Inflammatory macrophage (primary cell): ENCODE measurements at regions not wholly inside any gene's neighbourhood (a gene's known extent, or its start where the extent isn't known, plus 50 kb on each side); places are given as distances from the start of the nearest gene placed in this dataset.

Experiments used
- DNase-seq, 2 donors: peaks; one replicate each; pipeline ENCODE4 v3.0.0-alpha.2; 2020 to 2022

DNA sequence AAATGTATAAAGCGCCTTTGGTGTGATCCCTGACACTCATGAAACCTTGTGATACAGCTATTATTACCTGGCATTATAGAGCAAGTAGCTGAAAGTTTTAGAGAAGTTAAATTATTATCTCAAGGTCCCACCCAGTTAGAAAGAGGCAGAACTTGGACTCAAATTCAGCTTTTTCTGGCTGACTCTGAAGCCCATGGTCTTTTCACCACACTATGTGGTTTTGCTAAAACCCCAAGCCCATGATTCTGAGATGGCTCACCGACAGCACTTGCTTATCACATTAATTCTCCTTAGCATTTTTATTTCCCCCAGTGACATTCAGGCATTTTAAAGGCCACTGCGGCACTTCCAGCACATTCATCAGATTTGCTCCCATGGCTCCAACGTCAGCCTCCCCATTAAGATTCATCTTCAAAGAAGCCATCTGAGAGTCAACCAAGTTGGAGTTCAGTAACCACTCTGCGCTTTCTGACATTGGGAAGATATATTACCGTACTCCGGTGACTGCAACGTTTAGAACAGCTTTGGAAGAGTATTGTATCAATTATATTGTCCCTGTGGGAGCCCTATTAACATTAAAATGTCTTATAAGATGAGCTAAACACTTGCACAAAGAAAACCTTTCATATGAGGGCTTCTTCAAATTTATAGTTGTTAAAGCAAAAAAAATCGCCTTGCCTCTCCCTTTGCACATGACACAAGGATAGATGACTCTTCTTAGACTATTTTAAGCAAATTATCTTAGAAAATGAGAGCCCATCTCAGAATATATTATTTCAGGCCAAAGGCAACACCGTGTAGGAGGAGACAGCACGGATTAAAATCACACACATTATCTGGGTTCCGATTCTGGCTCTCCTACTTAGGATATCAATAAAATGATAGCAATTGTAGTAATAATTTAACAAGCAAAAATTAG lies 638.1 kb downstream of the ACTL7B start:
- no peak for DNase-seq

DNA sequence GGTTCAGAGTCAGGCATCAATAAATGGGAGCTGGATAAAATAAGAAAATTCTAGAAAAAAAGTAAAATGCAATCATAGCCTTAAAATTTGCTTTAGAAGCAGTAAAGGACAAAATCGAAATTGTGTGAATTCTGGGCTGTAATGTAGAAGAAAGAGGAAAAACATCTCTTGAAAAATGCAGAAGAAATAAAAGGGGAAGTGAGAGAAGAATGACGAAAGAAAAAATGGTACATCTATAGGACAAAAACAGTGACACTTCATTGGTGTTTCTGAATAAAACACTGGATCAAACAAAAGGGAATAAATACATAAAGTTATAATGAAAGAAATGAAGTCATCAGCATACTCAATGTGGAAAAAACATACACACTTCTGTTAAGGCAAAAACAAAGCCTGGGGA lies 642.3 kb downstream of the ACTL7B start:
- DNase-seq = peak; percentile 12 to 74

DNA sequence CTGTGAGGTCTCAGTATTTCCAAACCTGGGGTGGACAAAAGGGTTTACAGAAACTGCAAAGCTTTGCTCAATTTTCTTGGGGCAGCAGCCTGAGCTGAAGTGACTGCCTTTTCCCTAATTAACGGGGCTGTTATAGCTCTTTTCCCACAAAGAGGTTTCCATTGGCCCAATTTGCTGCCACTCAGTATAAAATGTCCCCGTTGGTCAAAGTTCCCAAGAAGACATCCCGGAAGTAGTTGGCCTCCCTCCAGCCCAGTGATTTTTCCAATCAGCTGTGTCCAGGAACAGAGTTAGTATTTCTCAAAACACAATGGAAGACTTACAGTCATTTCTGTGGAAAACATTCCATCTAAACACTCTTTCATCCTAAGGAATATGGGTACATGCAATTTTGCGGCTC lies 643.6 kb downstream of the ACTL7B start:
- DNase-seq = no peak

DNA sequence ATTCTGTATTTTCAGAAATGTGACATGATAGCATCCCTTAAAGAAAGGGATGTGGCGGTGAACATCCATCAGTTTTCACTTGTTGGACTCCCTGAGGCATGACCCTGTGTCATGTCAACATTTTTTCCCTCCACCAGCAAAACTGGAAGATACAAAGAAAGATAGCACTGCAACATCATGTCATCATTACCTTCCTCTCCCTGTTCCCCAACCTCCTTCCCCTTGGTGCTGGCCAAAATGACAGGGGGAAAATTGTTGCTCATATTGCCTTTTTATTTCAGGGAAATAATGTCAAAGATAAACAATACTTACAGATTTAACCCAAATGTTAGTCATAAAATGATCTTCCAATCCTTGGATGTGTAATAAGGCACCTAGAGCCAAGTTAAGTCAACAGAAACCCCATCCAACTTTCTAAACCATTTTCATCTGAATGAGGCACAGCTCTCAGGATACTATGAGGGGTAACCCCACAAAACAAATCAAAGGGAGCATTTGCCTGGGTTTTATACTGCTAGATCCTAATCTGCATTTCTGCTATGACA lies 644.3 kb downstream of the ACTL7B start:
- no peak for DNase-seq

DNA sequence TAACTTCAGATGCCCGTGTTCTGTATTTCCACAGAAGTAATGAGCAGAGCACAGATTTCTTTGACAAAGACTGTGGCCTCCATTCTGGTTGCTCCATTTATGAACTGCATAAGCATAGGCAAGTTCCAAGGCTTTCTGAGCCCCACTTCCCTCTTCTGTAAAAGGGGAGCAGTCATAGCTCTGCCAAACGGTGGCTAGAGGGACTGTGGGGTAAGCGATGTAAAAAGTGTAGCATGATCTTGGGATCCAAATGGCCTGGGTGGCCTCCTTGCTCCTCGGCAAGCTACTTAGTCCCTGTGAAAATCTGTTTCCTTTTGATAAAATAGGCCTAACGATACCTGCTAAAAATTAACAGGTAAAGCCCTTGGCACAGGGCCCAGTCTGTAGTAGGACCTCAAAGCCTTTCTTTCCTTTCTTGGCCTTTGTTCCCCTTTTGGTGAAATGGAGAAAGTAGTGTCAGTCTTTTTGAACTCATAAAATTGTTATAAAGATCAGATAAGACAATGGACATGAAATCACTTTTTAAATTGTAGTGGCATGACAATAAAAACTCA lies 646.6 kb downstream of the ACTL7B start:
- no peak for DNase-seq

DNA sequence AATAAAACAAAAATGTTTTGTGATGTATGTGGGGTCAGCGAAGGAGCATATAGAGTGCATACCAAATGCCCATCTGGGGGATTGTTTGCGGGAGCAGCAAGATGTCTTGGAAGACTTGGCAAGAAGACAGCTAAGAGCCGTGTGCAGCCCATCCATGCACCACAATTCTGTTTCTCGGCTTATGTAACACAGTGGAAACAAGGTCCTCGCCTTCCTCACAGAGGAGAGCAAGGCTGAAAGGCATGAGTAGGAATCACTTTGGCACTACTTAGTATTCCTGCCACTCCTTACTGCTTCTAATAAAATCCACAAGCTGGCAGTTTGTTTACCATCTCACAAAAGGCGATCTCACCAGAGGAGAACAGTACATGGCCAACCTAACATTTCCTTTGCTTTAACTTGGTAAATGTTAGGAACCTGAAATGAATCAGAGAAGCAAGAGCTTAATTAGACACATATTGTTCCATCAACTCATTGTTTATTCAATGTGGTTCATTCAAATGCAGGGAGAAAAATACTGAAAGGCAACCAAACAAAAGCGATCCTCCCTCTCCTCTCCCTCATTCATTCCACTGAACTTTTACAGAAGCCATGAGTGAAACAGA lies 648.1 kb downstream of the ACTL7B start:
- DNase-seq = no peak

DNA sequence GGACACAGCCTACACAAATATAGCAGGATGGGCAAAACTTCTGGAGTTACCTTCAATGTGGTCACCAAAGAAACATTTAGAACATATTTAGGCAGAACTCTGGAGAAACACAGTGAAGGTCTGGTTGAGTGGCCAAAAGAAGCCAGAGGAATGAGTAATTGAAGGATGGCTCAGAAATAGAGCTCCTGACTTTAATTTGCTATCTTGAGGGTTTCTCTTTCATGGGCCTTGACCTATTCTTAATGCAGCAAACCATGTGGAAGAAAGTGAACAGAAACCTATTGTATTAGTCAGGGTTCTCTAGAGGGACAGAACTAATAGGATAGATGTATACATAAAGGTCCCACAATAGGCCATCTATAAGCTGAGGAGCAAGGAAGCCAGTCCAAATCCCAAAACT lies 650.5 kb downstream of the ACTL7B start:
- DNase-seq = no peak

DNA sequence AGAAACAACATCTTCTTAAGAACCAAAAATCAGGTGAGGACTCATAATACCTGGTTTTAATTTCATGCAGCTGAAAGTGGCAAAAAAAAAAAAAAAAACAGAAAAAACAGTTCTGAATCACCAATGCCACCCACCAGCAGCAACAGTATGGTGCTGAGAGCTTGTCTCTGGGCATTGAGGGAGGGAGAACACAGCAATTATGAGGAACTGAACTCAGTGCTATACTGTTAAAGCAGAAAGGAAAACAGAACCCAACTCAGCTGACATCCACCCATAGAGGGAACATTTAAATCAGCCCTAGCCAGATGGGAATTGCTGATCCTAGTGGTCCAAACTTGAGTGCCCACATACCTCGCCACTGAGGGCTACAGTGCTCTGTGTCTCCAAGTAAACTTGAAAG lies 657.9 kb downstream of the ACTL7B start:
- DNase-seq = peak; percentile 69 to 79

DNA sequence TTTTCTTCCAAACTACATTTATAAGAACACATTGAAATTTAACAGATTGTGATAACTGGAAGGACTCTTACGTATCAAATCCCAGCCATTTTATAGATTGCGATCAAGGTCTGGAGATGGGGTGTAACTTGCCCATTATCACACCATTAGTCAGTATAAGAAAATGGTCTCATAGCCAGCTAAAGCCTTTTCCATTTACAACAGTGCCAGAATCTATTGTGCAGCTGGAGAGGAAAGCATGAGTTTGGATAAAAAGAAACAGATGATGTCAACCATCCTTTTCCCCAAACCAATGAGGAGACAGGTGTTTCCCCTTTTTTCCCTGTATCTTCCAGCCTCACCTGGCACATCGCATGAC lies 658.8 kb downstream of the ACTL7B start:
- no peak for DNase-seq

DNA sequence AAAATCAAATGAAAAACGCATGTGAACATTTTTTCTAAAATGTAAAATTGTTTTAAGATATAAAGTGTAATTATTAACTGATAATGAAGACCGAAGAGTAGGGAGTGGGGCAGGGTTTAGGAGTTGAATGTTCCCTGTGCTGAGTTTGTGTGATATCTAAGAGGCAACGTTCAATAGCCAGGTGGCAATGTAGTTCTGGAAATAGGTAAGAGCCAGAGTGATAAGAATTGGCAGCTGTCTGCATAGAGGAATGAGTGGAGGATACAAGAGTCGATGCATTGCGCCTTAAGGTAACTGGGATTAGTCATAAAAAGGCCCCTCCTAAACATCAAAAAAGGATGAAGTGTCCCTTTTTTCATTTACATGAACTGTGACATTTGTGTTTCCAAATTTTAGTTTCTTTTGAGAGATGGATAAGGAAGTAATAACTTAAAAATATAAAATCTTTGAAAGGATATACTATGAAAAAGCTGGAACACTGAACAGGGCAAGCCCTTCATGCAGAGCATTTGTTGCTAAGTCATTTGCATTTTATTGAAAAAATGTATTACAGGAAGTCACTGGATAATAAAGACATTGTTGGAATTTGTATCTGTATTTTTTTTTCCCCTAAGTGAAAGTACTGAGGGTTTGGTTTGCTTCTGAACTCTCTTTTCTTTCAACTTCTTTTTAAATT lies 659.3 kb downstream of the ACTL7B start:
- no peak for DNase-seq

DNA sequence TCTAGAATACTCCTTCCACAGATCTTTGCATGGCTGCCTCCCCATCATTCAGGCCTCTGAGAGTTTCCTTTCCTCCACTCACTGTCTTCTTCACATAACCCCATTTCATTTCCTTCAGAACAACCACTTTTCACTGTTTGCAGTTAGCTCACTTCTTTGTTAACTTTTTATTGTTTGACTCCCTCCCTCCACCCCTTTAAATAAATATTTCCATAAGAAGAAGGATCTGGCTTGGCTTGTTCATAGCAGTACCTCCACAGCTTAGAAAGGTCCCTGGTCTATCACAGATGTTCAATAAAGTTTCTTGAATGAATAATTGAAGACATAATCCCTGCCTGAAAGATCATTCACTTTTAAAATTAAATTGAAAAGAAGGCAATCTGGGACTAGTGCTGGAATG lies 661.6 kb downstream of the ACTL7B start:
- DNase-seq = no peak

DNA sequence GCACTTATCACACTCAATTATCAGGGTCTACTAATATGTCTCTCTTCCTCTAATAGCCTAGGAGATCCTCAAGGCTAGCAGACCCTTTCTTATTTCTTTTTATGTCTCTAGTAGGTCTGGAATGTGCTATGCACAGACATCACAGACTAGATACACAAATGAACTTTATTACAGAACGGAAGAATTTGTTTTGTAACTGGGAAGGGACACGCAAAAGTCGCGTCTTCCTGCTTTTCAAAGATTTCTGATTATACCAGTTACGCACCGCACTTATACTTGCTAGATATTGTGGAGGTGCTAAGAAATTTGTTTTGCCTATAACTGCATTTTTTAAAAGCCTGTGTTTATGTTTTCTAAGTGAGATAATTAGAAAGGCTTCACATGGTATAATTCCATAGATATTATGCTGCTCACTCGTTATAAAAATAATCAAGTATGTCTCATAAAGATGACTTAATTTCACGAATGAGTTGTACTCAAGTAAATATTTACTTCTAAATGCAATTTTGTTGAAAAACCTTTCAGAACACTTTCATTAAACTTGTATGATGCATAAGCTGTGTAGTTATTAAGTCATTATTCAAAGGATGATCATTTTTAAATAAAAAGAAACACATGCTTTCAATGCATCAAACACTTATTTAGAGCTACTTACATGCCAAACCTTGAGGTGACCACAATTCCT lies 662.6 kb downstream of the ACTL7B start:
- DNase-seq = no peak

DNA sequence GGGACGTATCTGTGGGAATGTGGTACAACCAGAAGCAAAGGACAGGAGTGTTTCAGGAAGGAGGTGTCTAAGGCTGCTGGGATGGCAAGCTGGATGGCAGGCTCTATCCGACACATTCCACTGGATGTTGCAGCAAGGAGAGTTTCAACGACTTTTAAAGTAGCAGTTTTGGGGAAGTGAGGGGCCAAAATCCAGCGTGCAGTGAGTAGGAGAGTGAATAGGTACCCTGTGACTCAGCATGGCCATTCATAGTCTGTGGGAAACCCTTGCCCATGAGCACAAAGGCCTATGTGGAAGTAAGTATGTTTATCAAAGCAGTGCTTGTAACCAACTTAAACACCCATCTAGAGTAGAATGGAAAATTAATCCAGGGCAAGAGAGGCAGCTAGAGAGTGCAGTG lies 664.7 kb downstream of the ACTL7B start:
- DNase-seq = peak; percentile 54 to 68

DNA sequence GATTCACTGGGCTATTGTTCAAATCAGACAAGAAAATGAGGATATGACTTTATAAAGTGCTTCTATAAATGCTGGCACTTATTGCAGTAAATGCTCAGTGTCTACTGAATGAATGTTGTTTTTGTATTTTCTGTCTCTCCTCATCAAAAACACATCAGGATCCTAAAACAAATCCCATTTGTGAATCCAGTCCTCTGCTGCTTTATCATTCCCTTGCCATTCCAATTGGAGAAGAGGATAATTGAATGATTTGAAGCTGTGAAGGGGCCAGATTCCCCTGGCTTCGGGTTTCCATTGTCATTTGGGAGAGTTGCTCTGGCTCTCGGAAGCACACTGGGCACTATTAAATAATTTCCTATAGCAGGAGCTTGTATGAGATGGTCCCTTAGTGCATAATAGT lies 666.8 kb downstream of the ACTL7B start:
- DNase-seq = no peak

DNA sequence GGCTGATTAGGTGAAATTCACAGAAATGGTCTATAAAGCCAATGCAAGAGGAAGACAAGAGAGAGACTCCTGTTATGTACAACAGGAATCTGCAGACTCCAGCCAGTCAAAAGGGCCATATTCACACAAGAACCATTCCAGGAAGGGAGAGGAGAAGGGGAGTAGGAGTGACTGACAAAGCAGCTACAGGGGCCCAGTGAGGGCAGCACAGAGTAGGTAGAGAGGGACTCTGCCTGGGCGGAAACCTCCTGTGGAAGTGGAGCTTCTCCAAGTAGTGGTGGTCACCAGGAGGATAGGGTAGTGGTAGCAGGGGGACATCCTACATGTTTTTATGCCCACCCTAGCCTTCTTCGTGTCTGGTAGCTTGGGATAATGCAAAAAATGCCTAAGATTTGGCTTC lies 667.3 kb downstream of the ACTL7B start:
- no peak for DNase-seq

DNA sequence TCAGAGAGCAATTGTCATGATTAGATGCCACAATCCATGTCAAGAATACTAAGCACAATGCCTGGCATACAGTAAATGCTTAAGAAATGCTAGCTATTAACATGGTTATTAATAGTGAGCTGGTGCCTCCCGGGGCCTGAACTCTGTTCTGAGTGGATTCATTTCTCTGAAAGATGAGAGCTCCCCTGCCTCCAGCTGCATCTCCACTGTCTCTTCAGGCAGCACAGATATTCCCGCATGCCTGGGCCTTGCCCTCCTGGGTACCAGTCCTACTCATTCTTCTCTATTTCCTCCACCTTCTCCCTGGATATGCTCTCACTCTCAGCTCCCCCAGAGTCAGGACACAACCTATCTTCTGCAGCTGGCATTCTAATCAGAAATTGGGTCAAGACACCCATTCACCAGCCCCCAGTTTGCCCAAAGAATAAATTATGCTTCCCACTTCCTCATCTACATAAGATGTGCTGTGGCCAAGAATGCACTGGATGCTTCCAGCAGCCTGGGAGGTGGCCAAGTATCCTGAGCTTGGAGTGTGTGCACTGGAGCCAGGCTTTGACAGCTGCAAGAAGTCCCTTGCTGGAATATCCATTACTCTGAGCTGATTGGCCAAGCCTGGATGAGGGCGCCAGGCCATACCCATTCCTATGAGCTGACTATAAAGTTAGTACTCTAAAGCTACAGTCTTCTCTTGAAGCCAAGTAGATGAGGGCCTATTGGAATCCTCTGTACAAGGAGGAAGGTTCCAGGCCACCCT lies 669.0 kb downstream of the ACTL7B start:
- no peak for DNase-seq

DNA sequence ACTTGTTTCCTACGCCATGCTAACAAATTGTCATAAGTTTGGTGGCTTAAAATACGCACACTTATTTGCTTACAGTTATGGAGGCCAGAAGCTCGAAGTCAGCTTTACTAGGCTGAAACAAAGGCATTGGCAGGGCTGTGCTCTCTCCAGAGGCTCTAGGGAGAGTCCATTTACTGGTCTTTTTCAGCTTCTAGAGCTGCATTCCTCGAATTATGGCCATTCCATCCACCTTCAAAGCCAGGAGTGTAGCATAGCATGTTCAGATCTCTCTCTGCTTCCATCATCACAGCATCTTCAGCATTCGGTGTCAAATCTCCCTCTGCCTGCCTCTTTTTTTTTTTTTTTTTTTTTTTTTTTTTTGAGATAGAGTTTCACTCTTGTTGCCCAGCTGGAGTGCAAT lies 670.2 kb downstream of the ACTL7B start:
- DNase-seq = no peak

DNA sequence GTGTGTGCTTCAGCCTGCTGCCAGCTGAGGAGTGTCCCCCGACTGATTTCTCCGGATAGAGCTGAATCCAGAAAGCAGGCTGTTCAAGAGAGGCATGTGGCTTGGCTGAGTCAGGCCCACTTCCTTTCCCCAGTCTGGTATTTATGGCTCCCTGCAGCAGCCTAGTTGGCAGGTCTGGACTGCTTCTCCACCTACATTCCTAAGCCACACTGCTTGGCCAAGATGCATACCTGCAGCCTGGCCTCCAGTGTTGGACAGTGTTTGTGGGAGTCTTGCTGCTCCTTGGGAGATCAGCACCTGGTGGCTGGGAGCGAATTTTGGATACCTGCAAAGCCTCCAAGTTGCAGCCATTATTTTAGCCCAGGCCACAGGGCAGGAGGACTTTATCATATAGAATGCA lies 670.8 kb downstream of the ACTL7B start:
- peak; percentile 9 to 51 for DNase-seq

DNA sequence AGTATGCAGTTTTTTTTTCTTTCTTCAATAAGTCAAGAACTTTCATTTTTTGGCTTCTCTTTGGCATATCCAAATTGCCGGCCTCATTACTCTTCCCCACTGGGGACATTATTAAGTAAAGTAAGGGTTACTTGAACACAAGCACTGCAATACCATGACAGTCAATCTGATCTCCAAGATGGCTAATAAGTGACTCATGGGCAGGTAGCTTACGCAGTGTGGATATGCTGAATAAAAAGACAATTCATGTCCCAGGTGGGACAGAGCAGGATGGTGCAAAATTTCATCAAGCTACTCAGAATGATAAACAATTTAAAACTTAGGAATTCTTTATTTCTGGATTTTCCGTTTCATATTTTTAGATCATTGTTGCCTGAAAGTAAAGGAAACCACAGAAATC lies 671.8 kb downstream of the ACTL7B start:
- no peak for DNase-seq

DNA sequence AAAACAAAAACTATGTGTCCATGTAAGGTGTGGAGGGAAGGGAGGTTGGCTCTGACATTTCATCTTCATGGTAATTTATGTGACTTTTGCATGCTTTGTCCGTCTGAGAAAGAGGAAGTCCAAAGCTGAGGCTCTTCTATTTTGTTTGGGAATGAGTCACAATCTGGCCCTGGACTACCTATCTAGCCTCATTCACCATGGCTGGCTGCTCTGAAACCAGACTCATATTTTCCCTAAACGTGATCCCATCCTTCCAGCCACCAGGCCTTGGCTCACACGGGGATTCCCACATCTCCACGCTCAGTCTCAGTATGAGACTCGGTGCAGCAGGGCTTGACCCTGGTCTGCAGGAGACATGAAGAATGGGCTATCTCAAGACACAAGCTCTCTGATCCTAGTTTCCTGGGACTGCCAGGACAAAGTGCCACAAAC lies 672.8 kb downstream of the ACTL7B start:
- DNase-seq = peak; percentile 58 to 65

DNA sequence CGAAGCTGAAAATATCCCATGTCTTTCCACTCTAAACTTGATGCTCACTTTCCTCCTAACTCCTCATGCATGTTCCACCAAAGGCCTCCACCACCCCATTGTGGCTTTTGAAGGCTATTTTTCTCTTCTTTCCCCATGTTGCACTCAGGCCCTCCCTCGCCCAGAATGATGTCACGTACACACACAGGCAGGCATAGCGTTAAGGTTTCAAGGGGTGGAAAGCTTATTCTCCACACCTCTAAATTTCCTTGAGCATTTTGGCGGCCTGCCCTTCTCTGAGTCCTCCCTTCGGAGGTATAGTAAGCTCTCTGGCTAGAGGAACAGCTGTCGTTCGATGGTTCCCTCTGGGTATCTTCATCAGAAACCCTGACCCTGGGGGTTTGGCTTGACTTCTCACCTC lies 673.5 kb downstream of the ACTL7B start:
- no peak for DNase-seq

DNA sequence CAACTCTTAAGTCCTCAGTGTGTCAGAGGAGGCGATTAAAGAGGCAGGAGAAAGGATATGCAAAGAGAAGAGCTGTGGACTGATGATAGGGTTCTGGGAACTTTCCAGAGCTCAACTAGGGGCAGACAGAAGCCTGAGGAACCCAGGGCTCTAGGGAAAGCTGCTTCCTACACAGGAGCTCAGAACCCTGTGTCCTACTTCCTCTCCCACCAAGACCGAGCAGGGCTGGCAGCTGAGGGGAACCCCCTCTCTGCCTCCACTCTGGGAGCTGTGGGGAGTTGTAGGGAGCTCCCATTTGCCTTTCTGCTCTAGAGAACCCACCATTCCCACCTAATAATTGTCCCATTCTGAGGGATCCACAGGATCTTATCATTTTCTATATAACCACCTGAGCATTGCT lies 674.3 kb downstream of the ACTL7B start:
- DNase-seq = peak; percentile 13 to 65
